A549 (cell line): ENCODE measurements at regions not wholly inside any gene's neighbourhood (a gene's known extent, or its start where the extent isn't known, plus 50 kb on each side); places are given as distances from the start of the nearest gene placed in this dataset.

ENCODE experiments used
- ATAC-seq, 2 experiments: fragments of 200-7000 bp in 1 of 2; fragments of >200 bp in 1 of 2; cut with Nextera tagmentation in 1 of 2; cut with Tn5 transposase in 1 of 2; 3 replicates each; pipeline versions ENCODE4 v1.8.0 to v1.9.1; 2018 to 2020; ENCODE audit warnings: mild to moderate bottlenecking in 1 of 2, moderate library complexity in 1 of 2
- CTCF ChIA-PET: fragments of 300-600 bp; sonication (Branson Sonifier 250); formaldehyde crosslinking; extraction: SDS; loops from one replicate; lab custom pipeline; 2021; ENCODE audit warnings: antibody characterized with exemption, inconsistent platforms; lab: Yijun Ruan, JAX
- POLR2A ChIA-PET: fragments of 350-600 bp; formaldehyde crosslinking; extraction: SDS; loops from one replicate; lab custom pipeline; 2021; ENCODE audit warnings: antibody characterized with exemption, inconsistent platforms; lab: Yijun Ruan, JAX
- DNase-seq, 2 experiments: peaks; one replicate each; pipeline versions ENCODE4 v3.0.0 to v3.0.0-alpha.2; 2011 to 2016; ENCODE audit warnings: low read depth in 1 of 2, low spot score in 1 of 2
- FAIRE-seq: peaks from 2 replicates; lab custom pipeline; 2011; peaks lifted over from hg19 to GRCh38; lab: Jason Lieb, UNC
- H3K27ac ChIP-seq, 2 experiments: fragments of >200 bp; sonication (Bioruptor Twin); formaldehyde crosslinking; 3 replicates each; pipeline ENCODE4 v1.5.1; 2016 to 2017
- H3K4me1 ChIP-seq: fragments of >200 bp; sonication (Bioruptor Twin); formaldehyde crosslinking; 3 replicates; pipeline ENCODE4 v1.6.1; 2016
- H3K4me2 ChIP-seq: fragments of >200 bp; sonication (Bioruptor Twin); formaldehyde crosslinking; 3 replicates; pipeline ENCODE4 v1.6.1; 2016
- H3K4me3 ChIP-seq: fragments of >200 bp; sonication (Bioruptor Twin); formaldehyde crosslinking; 3 replicates; pipeline ENCODE4 v1.5.1; 2016
- H3K9me3 ChIP-seq: fragments of >200 bp; sonication (Bioruptor Twin); formaldehyde crosslinking; 3 replicates; pipeline ENCODE4 v1.6.1; 2016
- ATOH8 ChIP-seq: fragments of 250-450 bp; sonication (Bioruptor Pico); IDR thresholded peaks from 2 replicates; pipeline ENCODE4 v1.5.0; 2020; ENCODE audit warnings: low read depth, mild to moderate bottlenecking, moderate library complexity
- BCL3 ChIP-seq: fragments of >200 bp; sonication (Bioruptor Twin); formaldehyde crosslinking; IDR thresholded peaks from 3 replicates; pipeline ENCODE4 v1.6.1; 2016
- CEBPB ChIP-seq, 2 experiments: fragments of >200 bp in 1 of 2; sonication (Bioruptor Twin) in 1 of 2; formaldehyde crosslinking in 1 of 2; IDR thresholded peaks; 2 replicates each; pipeline ENCODE4 v1.6.1; 2012 to 2016
- CHD2 ChIP-seq: fragments of 150-350 bp; IDR thresholded peaks from 2 replicates; pipeline ENCODE4 v1.6.1; 2014; ENCODE audit warnings: low read length; ENCODE audit not compliant: partially characterized antibody
- E2F6 ChIP-seq: IDR thresholded peaks from 2 replicates; pipeline ENCODE4 v1.6.1; 2012; ENCODE audit warnings: low read depth, borderline replicate concordance
- ELK1 ChIP-seq: fragments of 150-350 bp; IDR thresholded peaks from 2 replicates; pipeline ENCODE4 v1.6.1; 2014; ENCODE audit warnings: low read depth, mild to moderate bottlenecking, low read length
- FOSB ChIP-seq: fragments of 250-450 bp; sonication (Bioruptor Pico); IDR thresholded peaks from 2 replicates; pipeline ENCODE4 v1.5.0; 2020; ENCODE audit warnings: mild to moderate bottlenecking, moderate library complexity
- FOSL2 ChIP-seq, 2 experiments: fragments of 450-650 bp in 1 of 2; fragments of >200 bp in 1 of 2; sonication (Bioruptor Twin) in 1 of 2; formaldehyde crosslinking; IDR thresholded peaks; 2 replicates each; pipeline versions ENCODE4 v1.5.0 to v1.6.1; 2016 to 2020; ENCODE audit warnings: mild to moderate bottlenecking in 1 of 2, moderate library complexity in 1 of 2
- JUN ChIP-seq, 2 experiments: fragments of >200 bp; sonication (Bioruptor Twin); formaldehyde crosslinking; IDR thresholded peaks; 2 replicates in 1 of 2; 3 replicates in 1 of 2; pipeline ENCODE4 v1.6.1; 2016 to 2017
- KDM1A ChIP-seq: fragments of 200-600 bp; sonication (generic); IDR thresholded peaks from 2 replicates; pipeline ENCODE4 v1.6.1; 2016; ENCODE audit warnings: low read depth, mild to moderate bottlenecking
- MAX ChIP-seq: IDR thresholded peaks from 2 replicates; pipeline ENCODE4 v1.6.1; 2012
- MAZ ChIP-seq: fragments of 150-350 bp; IDR thresholded peaks from 2 replicates; pipeline ENCODE4 v1.6.1; 2014; ENCODE audit warnings: antibody characterized with exemption, low read depth, low read length, borderline replicate concordance
- MYC ChIP-seq: IDR thresholded peaks from 2 replicates; pipeline ENCODE4 v1.6.1; 2012; ENCODE audit warnings: mild to moderate bottlenecking, inconsistent platforms, low read length, improper control_type of control experiment, borderline replicate concordance
- NR3C1 ChIP-seq: fragments of >200 bp; sonication (Bioruptor Twin); formaldehyde crosslinking; IDR thresholded peaks from 3 replicates; pipeline ENCODE4 v1.6.1; 2017
- PBX3 ChIP-seq: IDR thresholded peaks from 2 replicates; pipeline ENCODE4 v1.6.1; 2012
- POLR2A ChIP-seq: IDR thresholded peaks from 2 replicates; pipeline ENCODE4 v1.6.1; 2012; ENCODE audit warnings: mild to moderate bottlenecking, low read length
- RFX5 ChIP-seq: fragments of 450-650 bp; IDR thresholded peaks from 2 replicates; pipeline ENCODE4 v1.7.1; 2014; ENCODE audit warnings: antibody characterized with exemption, mild to moderate bottlenecking, moderate library complexity
- SMC3 ChIP-seq: fragments of >200 bp; sonication (Bioruptor Twin); formaldehyde crosslinking; IDR thresholded peaks from 3 replicates; pipeline ENCODE4 v1.6.1; 2018; ENCODE audit warnings: inconsistent platforms
- TFCP2L1 ChIP-seq: fragments of 250-450 bp; sonication (Bioruptor Pico); IDR thresholded peaks from 2 replicates; pipeline ENCODE4 v1.5.0; 2021; ENCODE audit warnings: mild to moderate bottlenecking
- TP53 ChIP-seq: fragments of 250-450 bp; sonication (Bioruptor Pico); IDR thresholded peaks from 2 replicates; pipeline ENCODE4 v1.5.0; 2021; ENCODE audit warnings: mild to moderate bottlenecking, moderate library complexity
- ZFP36 ChIP-seq: fragments of 450-650 bp; IDR thresholded peaks from 2 replicates; pipeline ENCODE4 v1.6.1; 2014; ENCODE audit warnings: borderline replicate concordance; ENCODE audit not compliant: partially characterized antibody
- WGBS: methylation state at CpG from one replicate; pipeline ENCODE4 v1.1.6; 2017; ENCODE audit errors: missing lambda C conversion rate; 5-methylcytosine and 5-hydroxymethylcytosine counted together

GRCh38 chr4:126777649-126778048, 855.1 kb upstream of the INTU start:
- CTCF ChIA-PET = no interaction called here
- no peak for DNase-seq
- no peak overlapping the region for H3K27ac ChIP-seq

GRCh38 chr4:126778348-126778747, 854.4 kb upstream of the INTU start:
- Histone ChIP-seq H3K4me1 (no peaks in the 10 kb centered on the region), H3K4me2 (no peak overlapping the region), H3K27ac (no peak overlapping the region), H3K9me3 (no peaks in the 10 kb centered on the region), H3K4me3 (no peak overlapping the region)
- CTCF ChIA-PET = no interaction called here
- WGBS = 11% methylated on average over 3 of the region's 3 CpGs
- FAIRE-seq (no peak), DNase-seq (no peak), ATAC-seq (no peak)
- POLR2A ChIA-PET = no interaction called here
- TF ChIP-seq JUN (IDR thresholded peaks at IDR 0.05) (no peak), ELK1 (no peak), E2F6 (no peak), FOSB (CRISPR knock-in tag) (no peak), MAX (no peak), MAZ (no peak)

More at GRCh38 chr4:126777649-126778048, 855.1 kb upstream of the INTU start:
- no peaks in the 10 kb centered on the region for H3K4me1 ChIP-seq
- POLR2A ChIA-PET = no interaction called here
- H3K9me3 ChIP-seq = no peaks in the 10 kb centered on the region
- FAIRE-seq = no peak
- no peak for TF ChIP-seq MAX
- TF ChIP-seq ATOH8 = no peak
- no peak for TF ChIP-seq POLR2A
- TF ChIP-seq BCL3 = no peak
- TF ChIP-seq NR3C1 = no peak
- no peak for TF ChIP-seq ZFP36
- no peak for TF ChIP-seq CEBPB (IDR thresholded peaks at IDR 0.05)
- no peak for TF ChIP-seq PBX3
- no peak for TF ChIP-seq FOSL2 (IDR thresholded peaks at IDR 0.05)
- TF ChIP-seq FOSL2 (CRISPR knock-in tag; IDR thresholded peaks at IDR 0.05) = no peak
- TF ChIP-seq TP53 = no peak
- TF ChIP-seq RFX5 = no peak
- no peak for TF ChIP-seq CHD2
- TF ChIP-seq TFCP2L1 (CRISPR knock-in tag) = no peak
- TF ChIP-seq KDM1A = no peak
- TF ChIP-seq SMC3 = no peak
- no peak for TF ChIP-seq MYC
- ATAC-seq = no peak
- H3K4me3 ChIP-seq = no peak overlapping the region
- H3K4me2 ChIP-seq = no peak overlapping the region
- WGBS = 21% methylated on average over 1 of the region's 1 CpG
